Ectodermal cell (in vitro differentiated cells): ENCODE measurements at regions not wholly inside any gene's neighbourhood (a gene's known extent, or its start where the extent isn't known, plus 50 kb on each side); places are given as distances from the start of the nearest gene placed in this dataset.
"Not testable (repeated sequence)": the region's sequence is repeated elsewhere in the genome, so short reads cannot be mapped to it uniquely, and the experiment has no call there.

Experiments used
- H3K27ac ChIP-seq: 2 replicates; pipeline ENCODE4 v1.7.0; 2013; ENCODE audit warnings: mild to moderate bottlenecking, low read depth, low read length; ENCODE audit not compliant: insufficient read depth, poor library complexity, severe bottlenecking
- H3K27me3 ChIP-seq: 2 replicates; pipeline ENCODE4 v1.7.0; 2013; ENCODE audit warnings: mild to moderate bottlenecking, low read length; ENCODE audit not compliant: insufficient read depth, control insufficient read depth, poor library complexity, severe bottlenecking
- H3K36me3 ChIP-seq: one replicate; pipeline ENCODE4 v1.7.0; 2013; ENCODE audit warnings: low read length; ENCODE audit not compliant: control insufficient read depth, insufficient read depth
- H3K4me1 ChIP-seq: one replicate; pipeline ENCODE4 v1.7.0; 2013; ENCODE audit warnings: low read length; ENCODE audit not compliant: control insufficient read depth, insufficient read depth
- H3K4me3 ChIP-seq: 2 replicates; pipeline ENCODE4 v1.7.0; 2013; ENCODE audit warnings: low read depth, low read length, control low read depth; ENCODE audit not compliant: insufficient read depth
- H3K9me3 ChIP-seq: 2 replicates; pipeline ENCODE4 v1.7.0; 2013; ENCODE audit warnings: mild to moderate bottlenecking, low read length, moderate library complexity; ENCODE audit not compliant: control insufficient read depth
- WGBS, 2 experiments: methylation state at CpG; one replicate each; pipeline ENCODE4 v1.1.7; 2013; ENCODE audit warnings: missing lambda C conversion rate in 2 of 2; 5-methylcytosine and 5-hydroxymethylcytosine counted together

- Histone ChIP-seq H3K4me1 (no peaks in the 10 kb centered on the region), H3K27ac (no peak overlapping the region), H3K9me3 (no peaks in the 10 kb centered on the region), H3K4me3 (no peak overlapping the region), H3K36me3 (no peaks in the 10 kb centered on the region), H3K27me3 (no peaks in the 10 kb centered on the region)
- 94 to 100% methylated on average over 1 to 2 of the region's 2 CpGs for WGBS, 2 experiments
These were observed 201.6 kb upstream of the NANOGP8 start for GRCh38 chr15:35286721-35287120.

GRCh38 chr15:35282965-35283496 is 197.9 kb upstream of the NANOGP8 start:
- Histone ChIP-seq H3K4me1 (no peaks in the 10 kb centered on the region), H3K27ac (no peak overlapping the region), H3K9me3 (no peaks in the 10 kb centered on the region), H3K4me3 (no peak overlapping the region), H3K36me3 (no peaks in the 10 kb centered on the region), H3K27me3 (no peaks in the 10 kb centered on the region)
- 83 to 91% methylated on average over 3 of the region's 3 CpGs for whole genome bisulfite sequencing, 2 experiments

GRCh38 chr15:35281515-35281914 is 196.4 kb upstream of the NANOGP8 start:
- no peaks in the 10 kb centered on the region for H3K36me3 ChIP-seq
- no peaks in the 10 kb centered on the region for H3K4me1 ChIP-seq
- 100% methylated on average over 1 of the region's 1 CpG; no CpG with 5 or more reads in 1 of the 2 experiments for WGBS, 2 experiments
- H3K9me3 ChIP-seq = peaks cover 3% of the 10 kb centered on the region
- H3K27ac ChIP-seq = no peak overlapping the region
- no peaks in the 10 kb centered on the region for H3K27me3 ChIP-seq
- no peak overlapping the region for H3K4me3 ChIP-seq

- Histone ChIP-seq H3K9me3 (peaks cover 5% of the 10 kb centered on the region), H3K36me3 (no peaks in the 10 kb centered on the region), H3K27ac (no peak overlapping the region), H3K27me3 (no peaks in the 10 kb centered on the region), H3K4me1 (no peaks in the 10 kb centered on the region), H3K4me3 (no peak overlapping the region)
- WGBS, 2 experiments = 100% methylated on average over 1 of the region's 1 CpG; no CpG with 5 or more reads in 1 of the 2 experiments
These were observed 194.7 kb upstream of the NANOGP8 start for GRCh38 chr15:35279811-35280210.

- WGBS, 2 experiments = 90 to 93% methylated on average over 3 to 4 of the region's 4 CpGs
- H3K4me1 ChIP-seq = peaks cover 5% of the 10 kb centered on the region
- no peaks in the 10 kb centered on the region for H3K36me3 ChIP-seq
- no peak overlapping the region for H3K4me3 ChIP-seq
- peaks cover 2% of the 10 kb centered on the region for H3K9me3 ChIP-seq
- no peaks in the 10 kb centered on the region for H3K27me3 ChIP-seq
- H3K27ac ChIP-seq = no peak overlapping the region
These were observed 186.4 kb upstream of the NANOGP8 start for GRCh38 chr15:35271371-35272043.

- Histone ChIP-seq H3K4me3 (no peak overlapping the region), H3K9me3 (no peaks in the 10 kb centered on the region), H3K27ac (no peak overlapping the region), H3K4me1 (no peaks in the 10 kb centered on the region), H3K36me3 (no peaks in the 10 kb centered on the region), H3K27me3 (no peaks in the 10 kb centered on the region)
- WGBS, 2 experiments = 95 to 96% methylated on average over 5 of the region's 5 CpGs
These were observed 175.8 kb upstream of the NANOGP8 start for GRCh38 chr15:35260941-35261340.

- not testable (repeated sequence) for H3K9me3 ChIP-seq, H3K36me3 ChIP-seq, H3K27ac ChIP-seq, H3K4me1 ChIP-seq, H3K27me3 ChIP-seq, H3K4me3 ChIP-seq
- WGBS, 2 experiments = 93 to 100% methylated on average over 3 to 5 of the region's 6 CpGs
These were observed 175.2 kb upstream of the NANOGP8 start for GRCh38 chr15:35260274-35260673.

GRCh38 chr15:35256551-35256950 is 171.5 kb upstream of the NANOGP8 start:
- no peaks in the 10 kb centered on the region for H3K9me3 ChIP-seq
- H3K4me1 ChIP-seq = no peaks in the 10 kb centered on the region
- no peak overlapping the region for H3K27ac ChIP-seq
- H3K36me3 ChIP-seq = no peaks in the 10 kb centered on the region
- H3K27me3 ChIP-seq = no peaks in the 10 kb centered on the region
- no peak overlapping the region for H3K4me3 ChIP-seq
- 92 to 93% methylated on average over 2 of the region's 2 CpGs for WGBS, 2 experiments

- Histone ChIP-seq H3K36me3 (no peaks in the 10 kb centered on the region), H3K4me3 (no peak overlapping the region), H3K9me3 (no peaks in the 10 kb centered on the region), H3K4me1 (no peaks in the 10 kb centered on the region), H3K27ac (no peak overlapping the region), H3K27me3 (no peaks in the 10 kb centered on the region)
- 0 to 50% methylated on average over 1 to 2 of the region's 2 CpGs for WGBS, 2 experiments
These were observed 171.0 kb upstream of the NANOGP8 start for GRCh38 chr15:35256141-35256540.

- not testable (repeated sequence) for H3K4me3 ChIP-seq, H3K36me3 ChIP-seq, H3K4me1 ChIP-seq, H3K27ac ChIP-seq, H3K9me3 ChIP-seq, H3K27me3 ChIP-seq
- 63 to 69% methylated on average over 3 of the region's 5 CpGs for WGBS, 2 experiments
These were observed 169.8 kb upstream of the NANOGP8 start for GRCh38 chr15:35254908-35255307.
